ENCODE measurements at regions not wholly inside any gene's neighbourhood (a gene's known extent, or its start where the extent isn't known, plus 50 kb on each side); places are given as distances from the start of the nearest gene placed in this dataset.

GRCh38 chr12:97164936-97165335 lies 257.9 kb downstream of the NEDD1 start:
- TF ChIP-seq CTCF (conservative IDR thresholded peaks at IDR 0.05) = no peak
- no peak for TF ChIP-seq EZH2 (IDR thresholded peaks at IDR 0.05; ENCODE audit: low read depth)
